Neural progenitor cell (in vitro differentiated cells): ENCODE measurements at regions not wholly inside any gene's neighbourhood (a gene's known extent, or its start where the extent isn't known, plus 50 kb on each side); places are given as distances from the start of the nearest gene placed in this dataset.

Experiments used
- DNase-seq: peaks from one replicate; pipeline ENCODE4 v3.0.0-alpha.2; 2016; ENCODE audit warnings: low spot score
- H2AFZ ChIP-seq: fragments of 200-600 bp; sonication (generic); replicated peaks from 2 replicates; pipeline ENCODE4 v1.6.1; 2016; ENCODE audit warnings: antibody characterized with exemption
- H3F3A ChIP-seq: fragments of 200-600 bp; sonication (generic); 2 replicates; pipeline ENCODE4 v1.6.1; 2016; ENCODE audit warnings: antibody characterized with exemption, low read depth
- H3K27ac ChIP-seq: fragments of 200-600 bp; sonication (generic); 2 replicates; pipeline ENCODE4 v1.5.1; 2016; ENCODE audit warnings: mild to moderate bottlenecking
- H3K27me3 ChIP-seq: fragments of 200-600 bp; sonication (generic); 2 replicates; pipeline ENCODE4 v1.6.1; 2016; ENCODE audit warnings: mild to moderate bottlenecking, moderate library complexity
- H3K36me3 ChIP-seq: fragments of 200-600 bp; sonication (generic); 2 replicates; pipeline ENCODE4 v1.5.1; 2016
- H3K4me1 ChIP-seq: fragments of 200-600 bp; sonication (generic); 2 replicates; pipeline ENCODE4 v1.6.1; 2016; ENCODE audit warnings: mixed run types
- H3K4me2 ChIP-seq: fragments of 200-600 bp; sonication (generic); 2 replicates; pipeline ENCODE4 v1.6.1; 2016
- H3K4me3 ChIP-seq: fragments of 200-600 bp; sonication (generic); 2 replicates; pipeline ENCODE4 v1.5.1; 2016
- H3K79me2 ChIP-seq: fragments of 200-600 bp; sonication (generic); 2 replicates; pipeline ENCODE4 v1.6.1; 2016; ENCODE audit warnings: low read depth
- H3K9ac ChIP-seq: fragments of 200-600 bp; sonication (generic); 2 replicates; pipeline ENCODE4 v1.6.1; 2016
- H3K9me3 ChIP-seq: fragments of 200-600 bp; sonication (generic); 2 replicates; pipeline ENCODE4 v1.5.1; 2016; ENCODE audit warnings: low read depth
- H4K20me1 ChIP-seq: fragments of 200-600 bp; sonication (generic); 2 replicates; pipeline ENCODE4 v1.6.1; 2016; ENCODE audit warnings: low read depth
- H3K27ac Mint-ChIP-seq: 3 replicates; pipeline ENCODE4 v1.8.0; 2021; ENCODE audit warnings: mixed read lengths
- H3K27me3 Mint-ChIP-seq: 2 replicates; pipeline ENCODE4 v1.8.0; 2022; ENCODE audit warnings: low read depth, mild to moderate bottlenecking, inconsistent platforms, moderate library complexity, mixed read lengths; ENCODE audit not compliant: insufficient read depth
- H3K36me3 Mint-ChIP-seq: 3 replicates; pipeline ENCODE4 v1.8.0; 2021; ENCODE audit warnings: mixed read lengths
- H3K4me1 Mint-ChIP-seq: 3 replicates; pipeline ENCODE4 v1.8.0; 2021; ENCODE audit warnings: mixed read lengths
- H3K4me3 Mint-ChIP-seq: 3 replicates; pipeline ENCODE4 v1.8.0; 2021; ENCODE audit warnings: mild to moderate bottlenecking, moderate library complexity, mixed read lengths
- H3K9me3 Mint-ChIP-seq: 3 replicates; pipeline ENCODE4 v1.8.0; 2020; ENCODE audit warnings: mixed read lengths
- CTCF ChIP-seq: fragments of 200-600 bp; sonication (generic); IDR thresholded peaks from 2 replicates; pipeline ENCODE4 v1.5.1; 2017; ENCODE audit warnings: antibody characterized with exemption, mild to moderate bottlenecking
- EZH2 ChIP-seq: fragments of 200-600 bp; sonication (generic); IDR thresholded peaks from 2 replicates; pipeline ENCODE4 v1.6.1; 2017; ENCODE audit warnings: antibody characterized with exemption, mild to moderate bottlenecking, moderate library complexity
- EZH2phosphoT487 ChIP-seq: fragments of 200-600 bp; sonication (generic); IDR thresholded peaks from 2 replicates; pipeline ENCODE4 v1.6.1; 2017; ENCODE audit warnings: antibody characterized with exemption

- no peak overlapping the region for H2AFZ ChIP-seq
- DNase-seq, result no peak
- H3K4me3 ChIP-seq, result no peak overlapping the region
- Mint-ChIP-seq H3K4me3 (no peak overlapping the region), H3K9me3 (no peaks in the 10 kb centered on the region), H3K4me1 (no peaks in the 10 kb centered on the region), H3K27me3 (peaks cover 4% of the 10 kb centered on the region), H3K27ac (no peak overlapping the region), H3K36me3 (no peaks in the 10 kb centered on the region)
- H3K27me3 ChIP-seq, result no peaks in the 10 kb centered on the region
- H3F3A ChIP-seq, result no peaks in the 10 kb centered on the region
- H3K27ac ChIP-seq, result no peak overlapping the region
- no peak overlapping the region for H3K4me2 ChIP-seq
- H3K9ac ChIP-seq, result no peak overlapping the region
- H3K36me3 ChIP-seq, result no peaks in the 10 kb centered on the region
- TF ChIP-seq CTCF (no peak), EZH2 (no peak), EZH2phosphoT487 (no peak)
- H3K79me2 ChIP-seq, result no peaks in the 10 kb centered on the region
- H3K9me3 ChIP-seq, result no peaks in the 10 kb centered on the region
- H3K4me1 ChIP-seq, result no peaks in the 10 kb centered on the region
- no peaks in the 10 kb centered on the region for H4K20me1 ChIP-seq
These were observed 235.9 kb downstream of the SEC61B start for GRCh38 chr9:99457981-99458380.

GRCh38 chr9:99459919-99460318 lies 237.8 kb downstream of the SEC61B start:
- peaks cover 3% of the 10 kb centered on the region for H3K4me1 ChIP-seq
- no peak overlapping the region for H3K27ac Mint-ChIP-seq
- no peak overlapping the region for H3K4me2 ChIP-seq
- H3K9me3 Mint-ChIP-seq, result no peaks in the 10 kb centered on the region
- no peaks in the 10 kb centered on the region for H3K27me3 ChIP-seq
- H3K4me1 Mint-ChIP-seq, result peaks cover 6% of the 10 kb centered on the region
- no peaks in the 10 kb centered on the region for H3F3A ChIP-seq
- H3K4me3 Mint-ChIP-seq, result no peak overlapping the region
- no peak overlapping the region for H3K27ac ChIP-seq
- no peaks in the 10 kb centered on the region for H3K36me3 ChIP-seq
- no peak for DNase-seq
- no peak overlapping the region for H3K4me3 ChIP-seq
- TF ChIP-seq EZH2phosphoT487, result no peak
- no peak for TF ChIP-seq CTCF
- TF ChIP-seq EZH2, result no peak
- no peaks in the 10 kb centered on the region for H3K36me3 Mint-ChIP-seq
- peaks cover 4% of the 10 kb centered on the region for H3K27me3 Mint-ChIP-seq
- no peaks in the 10 kb centered on the region for H3K9me3 ChIP-seq
- H3K9ac ChIP-seq, result no peak overlapping the region
- H3K79me2 ChIP-seq, result no peaks in the 10 kb centered on the region
- no peak overlapping the region for H2AFZ ChIP-seq
- H4K20me1 ChIP-seq, result no peaks in the 10 kb centered on the region

- no peaks in the 10 kb centered on the region for H3K9me3 Mint-ChIP-seq
- no peak overlapping the region for H3K4me2 ChIP-seq
- H3K27me3 ChIP-seq, result no peaks in the 10 kb centered on the region
- H3K79me2 ChIP-seq, result no peaks in the 10 kb centered on the region
- H3K4me1 ChIP-seq, result peaks cover 16% of the 10 kb centered on the region
- H3K4me1 Mint-ChIP-seq, result peaks cover 19% of the 10 kb centered on the region
- H3K4me3 ChIP-seq, result no peak overlapping the region
- TF ChIP-seq EZH2, result no peak
- TF ChIP-seq CTCF, result no peak
- no peak for TF ChIP-seq EZH2phosphoT487
- no peaks in the 10 kb centered on the region for H3K36me3 Mint-ChIP-seq
- no peak overlapping the region for H3K27ac Mint-ChIP-seq
- H3K27ac ChIP-seq, result no peak overlapping the region
- no peaks in the 10 kb centered on the region for H3K9me3 ChIP-seq
- H3K36me3 ChIP-seq, result no peaks in the 10 kb centered on the region
- no peak for DNase-seq
- no peak overlapping the region for H2AFZ ChIP-seq
- H3F3A ChIP-seq, result no peaks in the 10 kb centered on the region
- no peak overlapping the region for H3K4me3 Mint-ChIP-seq
- H3K27me3 Mint-ChIP-seq, result peaks cover 4% of the 10 kb centered on the region
- H3K9ac ChIP-seq, result no peak overlapping the region
- H4K20me1 ChIP-seq, result no peaks in the 10 kb centered on the region
These were observed 241.0 kb downstream of the SEC61B start for GRCh38 chr9:99463131-99463530.

GRCh38 chr9:99464568-99464967 lies 242.5 kb downstream of the SEC61B start:
- no peaks in the 10 kb centered on the region for H3K9me3 Mint-ChIP-seq
- H3K27ac Mint-ChIP-seq, result peak overlapping the region; percentile 50
- Histone ChIP-seq H4K20me1 (no peaks in the 10 kb centered on the region), H3K4me3 (no peak overlapping the region), H3K4me2 (no peak overlapping the region), H3K27ac (no peak overlapping the region), H3K9me3 (no peaks in the 10 kb centered on the region), H3F3A (no peaks in the 10 kb centered on the region), H3K4me1 (peaks cover 16% of the 10 kb centered on the region), H3K27me3 (no peaks in the 10 kb centered on the region), H2AFZ (no peak overlapping the region), H3K79me2 (no peaks in the 10 kb centered on the region), H3K9ac (no peak overlapping the region), H3K36me3 (no peaks in the 10 kb centered on the region)
- H3K4me3 Mint-ChIP-seq, result no peak overlapping the region
- TF ChIP-seq EZH2phosphoT487 (no peak), EZH2 (no peak), CTCF (no peak)
- DNase-seq, result no peak
- peaks cover 19% of the 10 kb centered on the region for H3K4me1 Mint-ChIP-seq
- no peaks in the 10 kb centered on the region for H3K36me3 Mint-ChIP-seq
- H3K27me3 Mint-ChIP-seq, result peaks cover 4% of the 10 kb centered on the region
